Keratinocyte (primary cell): ENCODE measurements at regions not wholly inside any gene's neighbourhood (a gene's known extent, or its start where the extent isn't known, plus 50 kb on each side); places are given as distances from the start of the nearest gene placed in this dataset.

ENCODE experiments used
- DNase-seq: peaks from one replicate; pipeline ENCODE4 v3.0.0-alpha.2; 2011; ENCODE audit warnings: low read depth, missing footprints, low spot score
- FAIRE-seq: peaks from 2 replicates; lab custom pipeline; 2011; peaks lifted over from hg19 to GRCh38; lab: Jason Lieb, UNC
- H2AFZ ChIP-seq: 2 replicates; pipeline ENCODE4 v1.6.0; 2012; ENCODE audit warnings: low read length, control low read depth, inconsistent platforms; ENCODE audit not compliant: control insufficient read depth
- H3K27ac ChIP-seq: 2 replicates; pipeline ENCODE4 v1.5.1; 2011; ENCODE audit warnings: low read length; ENCODE audit not compliant: control insufficient read depth, insufficient read depth
- H3K27me3 ChIP-seq: 3 replicates; pipeline ENCODE4 v1.6.0; 2011; ENCODE audit warnings: low read length; ENCODE audit not compliant: control insufficient read depth, insufficient read depth; ENCODE audit errors: extremely low read depth
- H3K36me3 ChIP-seq, 2 experiments: 2 replicates in 1 of 2; 3 replicates in 1 of 2; pipeline ENCODE4 v1.5.1; 2011; ENCODE audit warnings: low read length in 2 of 2, mild to moderate bottlenecking in 1 of 2; ENCODE audit not compliant: control insufficient read depth in 2 of 2, insufficient read depth in 2 of 2; ENCODE audit errors: extremely low read depth in 1 of 2
- H3K4me1 ChIP-seq: 3 replicates; pipeline ENCODE4 v1.5.1; 2011; ENCODE audit warnings: low read length; ENCODE audit not compliant: control insufficient read depth, insufficient read depth; ENCODE audit errors: extremely low read depth
- H3K4me2 ChIP-seq: 3 replicates; pipeline ENCODE4 v1.6.0; 2011; ENCODE audit warnings: low read depth, low read length; ENCODE audit not compliant: control insufficient read depth, insufficient read depth; ENCODE audit errors: extremely low read depth
- H3K4me3 ChIP-seq, 3 experiments: fragments of 200-600 bp in 1 of 3; sonication (generic) in 1 of 3; 2 replicates in 2 of 3; 3 replicates in 1 of 3; pipeline ENCODE4 v1.5.1; 2011 to 2016; ENCODE audit warnings: low read length in 3 of 3, mild to moderate bottlenecking in 3 of 3, control low read depth in 2 of 3, inconsistent platforms in 1 of 3, low read depth in 1 of 3, mixed read lengths in 1 of 3, mixed run types in 1 of 3, moderate library complexity in 1 of 3; ENCODE audit not compliant: control insufficient read depth in 2 of 3, insufficient read depth in 2 of 3; ENCODE audit errors: extremely low read depth in 1 of 3
- H3K79me2 ChIP-seq: 2 replicates; pipeline ENCODE4 v1.6.0; 2012; ENCODE audit warnings: low read length; ENCODE audit not compliant: control insufficient read depth, insufficient read depth
- H3K9ac ChIP-seq: 3 replicates; pipeline ENCODE4 v1.6.0; 2011; ENCODE audit warnings: low read length; ENCODE audit not compliant: control insufficient read depth, insufficient read depth; ENCODE audit errors: extremely low read depth
- H3K9me1 ChIP-seq: 3 replicates; pipeline ENCODE4 v1.6.0; 2011; ENCODE audit warnings: low read length; ENCODE audit not compliant: control insufficient read depth, insufficient read depth; ENCODE audit errors: extremely low read depth
- H3K9me3 ChIP-seq: 2 replicates; pipeline ENCODE4 v1.5.1; 2012; ENCODE audit warnings: low read depth, low read length; ENCODE audit not compliant: control insufficient read depth
- H4K20me1 ChIP-seq: 3 replicates; pipeline ENCODE4 v1.6.0; 2011; ENCODE audit warnings: low read length; ENCODE audit not compliant: control insufficient read depth, insufficient read depth; ENCODE audit errors: extremely low read depth
- CTCF ChIP-seq, 3 experiments: IDR thresholded peaks in 1 of 3; conservative IDR thresholded peaks in 1 of 3; optimal IDR thresholded peaks in 1 of 3; 2 replicates in 2 of 3; 3 replicates in 1 of 3; pipeline versions ENCODE3 to v1.5.1; 2011; ENCODE audit warnings: low read length in 3 of 3, mild to moderate bottlenecking in 3 of 3, moderate library complexity in 2 of 3, control low read depth in 1 of 3, inconsistent platforms in 1 of 3; ENCODE audit not compliant: insufficient read depth in 2 of 3; ENCODE audit errors: extremely low read depth in 1 of 3
- EZH2 ChIP-seq: IDR thresholded peaks from one replicate; pipeline ENCODE4 v1.6.1; 2012; ENCODE audit warnings: inconsistent platforms, mild to moderate bottlenecking, low read length, moderate library complexity
- dilution Hi-C: fragments of 300-500 bp; cut with MboI; formaldehyde crosslinking; loops from one replicate; pipeline ENCODE4 v1.7.0; 2020; ENCODE audit warnings: low sequenced_read_pairs; ENCODE audit not compliant: extremely low pct_ligation_motif_present

GRCh38 chr7:25946181-25946580, 205.8 kb upstream of the NFE2L3 start:
- dilution Hi-C loops = no loop called here
- Histone ChIP-seq H3K9me1 (no peaks in the 10 kb centered on the region), H3K9me3 (no peaks in the 10 kb centered on the region), H3K27me3 (no peaks in the 10 kb centered on the region), H3K79me2 (peaks cover 9% of the 10 kb centered on the region), H3K9ac (no peak overlapping the region), H3K4me2 (no peak overlapping the region), H2AFZ (no peak overlapping the region), H3K4me3 (no peak overlapping the region), H3K36me3 (no peaks in the 10 kb centered on the region), H3K27ac (no peak overlapping the region), H3K4me1 (peaks cover 30% of the 10 kb centered on the region), H4K20me1 (no peaks in the 10 kb centered on the region)
- FAIRE-seq (no peak), DNase-seq (no peak)
- TF ChIP-seq CTCF (optimal IDR thresholded peaks at IDR 0.05 in 1 of 3, IDR thresholded peaks at IDR 0.05 in 1 of 3, conservative IDR thresholded peaks at IDR 0.05 in 1 of 3; ENCODE audit: extremely low read depth in 1 of 3, insufficient read depth in 2 of 3, low read length in 3 of 3) (no peak), EZH2 (no peak)

GRCh38 chr7:25947669-25948516, 204.1 kb upstream of the NFE2L3 start:
- Histone ChIP-seq H3K36me3 (no peaks in the 10 kb centered on the region), H3K9me3 (no peaks in the 10 kb centered on the region), H3K9me1 (no peaks in the 10 kb centered on the region), H4K20me1 (no peaks in the 10 kb centered on the region), H3K9ac (no peak overlapping the region), H2AFZ (no peak overlapping the region), H3K27ac (no peak overlapping the region), H3K27me3 (no peaks in the 10 kb centered on the region), H3K4me2 (no peak overlapping the region), H3K4me3 (no peak overlapping the region), H3K4me1 (peaks cover 34% of the 10 kb centered on the region), H3K79me2 (peaks cover 9% of the 10 kb centered on the region)
- FAIRE-seq (no peak), DNase-seq (no peak)
- dilution Hi-C loops = no loop called here
- TF ChIP-seq EZH2 = no peak
- TF ChIP-seq CTCF (optimal IDR thresholded peaks at IDR 0.05 in 1 of 3, IDR thresholded peaks at IDR 0.05 in 1 of 3, conservative IDR thresholded peaks at IDR 0.05 in 1 of 3; ENCODE audit: extremely low read depth in 1 of 3, insufficient read depth in 2 of 3, low read length in 3 of 3) = no peak
